ENCODE measurements at regions not wholly inside any gene's neighbourhood (a gene's known extent, or its start where the extent isn't known, plus 50 kb on each side); places are given as distances from the start of the nearest gene placed in this dataset.

DNA sequence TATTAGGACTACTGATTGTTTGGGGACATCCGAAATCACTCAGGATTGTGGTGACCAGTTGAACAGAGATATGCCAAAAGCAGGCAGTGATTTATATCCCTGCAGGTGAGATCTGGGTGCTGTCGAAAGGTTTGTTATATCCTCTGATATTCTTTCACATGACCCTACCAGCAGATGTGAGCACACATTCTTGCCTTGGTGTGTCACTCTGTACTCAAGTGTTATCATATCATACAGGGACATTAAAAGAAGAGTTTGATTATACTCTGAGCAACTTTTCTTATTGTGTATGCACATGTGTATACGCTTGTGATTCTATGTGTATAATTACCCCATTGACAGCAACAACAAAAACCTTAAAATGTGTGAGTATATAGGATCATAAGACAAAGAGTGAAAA, 381.2 kb upstream of the IGFBP7 start:
- no peaks in the 10 kb centered on the region for H3K9me3 ChIP-seq
- WGBS, 3 donors: 82 to 88% (median 86%) methylated on average over 3 of the region's 3 CpGs
- DNase-seq: no peak
- intact Hi-C loops (cut with DNase I): no loop called here
- no peaks in the 10 kb centered on the region for H3K4me1 ChIP-seq (ENCODE audit: insufficient read depth)
- no peaks in the 10 kb centered on the region for H3K27me3 ChIP-seq
- no peak for TF ChIP-seq CTCF (IDR thresholded peaks at IDR 0.05)
- TF ChIP-seq POLR2A (IDR thresholded peaks at IDR 0.05): no peak
- TF ChIP-seq EP300 (IDR thresholded peaks at IDR 0.05): no peak
- no peak overlapping the region for H3K27ac ChIP-seq
- no peak overlapping the region for H3K4me3 ChIP-seq
- H3K36me3 ChIP-seq: no peaks in the 10 kb centered on the region

DNA sequence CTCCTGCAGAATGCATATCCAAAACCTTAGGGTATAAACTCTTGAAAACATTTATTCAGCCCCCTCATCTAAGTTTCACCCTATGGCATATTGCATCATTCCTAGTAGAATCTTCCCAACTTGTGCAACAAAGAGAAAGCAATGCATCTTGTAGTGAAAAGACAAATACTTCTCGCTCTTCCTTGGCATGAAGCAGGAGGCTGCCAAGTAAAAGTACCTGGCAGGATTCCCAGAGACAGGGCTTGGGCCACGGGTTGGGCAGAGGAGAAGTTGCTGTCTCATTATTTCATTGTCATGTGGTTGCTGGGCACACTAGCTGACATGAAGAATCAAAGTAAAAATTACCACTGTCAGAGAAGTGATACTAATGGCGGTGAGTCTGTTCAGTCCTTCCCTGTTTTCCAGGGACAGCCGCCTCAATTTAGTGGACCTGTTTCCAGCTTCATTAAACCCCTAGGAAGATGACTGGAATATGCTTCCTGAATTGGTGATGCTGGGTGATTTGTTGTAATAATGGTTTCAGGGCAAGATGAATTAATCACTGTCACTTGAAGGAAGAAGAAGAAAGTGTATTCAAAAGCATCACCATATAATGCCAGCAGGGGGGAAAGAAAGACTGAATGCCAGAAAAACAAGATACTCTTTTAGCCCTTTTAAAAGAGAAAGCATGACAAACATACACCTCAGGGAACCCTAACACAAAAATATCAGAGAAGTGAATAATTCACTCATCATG, 380.5 kb upstream of the IGFBP7 start:
- H3K4me1 ChIP-seq (ENCODE audit: insufficient read depth): no peaks in the 10 kb centered on the region
- no peaks in the 10 kb centered on the region for H3K36me3 ChIP-seq
- no peak for DNase-seq
- no peak overlapping the region for H3K27ac ChIP-seq
- H3K9me3 ChIP-seq: no peaks in the 10 kb centered on the region
- no peaks in the 10 kb centered on the region for H3K27me3 ChIP-seq
- TF ChIP-seq CTCF (IDR thresholded peaks at IDR 0.05) (no peak), EP300 (IDR thresholded peaks at IDR 0.05) (no peak), POLR2A (IDR thresholded peaks at IDR 0.05) (no peak)
- H3K4me3 ChIP-seq: no peak overlapping the region
- intact Hi-C loops (cut with DNase I): no loop called here
- 64 to 72% (median 69%) methylated on average over 4 of the region's 4 CpGs for WGBS, 3 donors

DNA sequence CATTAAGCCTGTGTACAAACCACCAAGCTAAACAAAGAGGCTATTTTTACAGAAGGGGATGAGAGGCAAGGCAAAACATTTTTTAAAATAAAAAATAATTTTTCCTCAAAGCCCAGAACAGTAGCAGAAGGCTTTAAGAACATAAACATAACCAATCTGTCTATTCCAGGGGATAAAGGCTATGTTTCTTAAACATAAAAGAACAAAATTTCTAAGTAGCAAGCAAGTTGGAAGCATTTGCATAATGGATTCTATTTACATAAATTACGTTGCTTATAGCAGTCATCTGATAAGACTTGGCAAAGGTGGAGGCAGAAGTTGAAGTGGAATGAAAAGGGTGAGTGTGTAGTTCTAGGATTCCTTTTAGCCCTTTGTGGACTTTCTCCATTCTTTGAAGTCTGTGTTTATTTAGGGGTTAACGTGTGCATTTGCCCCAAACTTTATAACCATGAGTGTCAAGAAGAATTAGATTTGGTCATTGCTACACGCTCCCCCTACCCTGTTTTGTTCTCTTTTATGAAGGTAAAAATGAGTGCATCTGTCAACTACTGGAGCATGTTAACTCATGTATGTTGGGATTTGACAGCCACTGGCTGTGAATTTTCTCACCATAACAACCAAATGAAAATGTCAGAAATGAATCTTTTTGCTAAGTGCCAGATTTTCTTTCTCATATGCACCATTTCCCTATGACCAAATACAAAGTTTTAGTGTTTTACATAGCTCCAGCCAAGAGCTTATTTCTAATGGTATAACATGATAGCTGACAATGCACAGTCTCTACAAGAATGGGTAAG, 378.4 kb upstream of the IGFBP7 start:
- no peak for DNase-seq
- 27 to 55% (median 51%) methylated on average over 3 of the region's 3 CpGs for WGBS, 3 donors

GRCh38 chr4:57475424-57475823, 365.2 kb upstream of the IGFBP7 start:
- no peaks in the 10 kb centered on the region for H3K27me3 ChIP-seq
- DNase-seq: no peak
- no peaks in the 10 kb centered on the region for H3K4me1 ChIP-seq (ENCODE audit: insufficient read depth)
- TF ChIP-seq EP300 (IDR thresholded peaks at IDR 0.05) (no peak), POLR2A (IDR thresholded peaks at IDR 0.05) (no peak), CTCF (IDR thresholded peaks at IDR 0.05) (no peak)
- intact Hi-C loops (cut with DNase I): no loop called here
- 75 to 85% (median 78%) methylated on average over 1 of the region's 1 CpG for WGBS, 3 donors
- H3K36me3 ChIP-seq: no peaks in the 10 kb centered on the region
- H3K27ac ChIP-seq: no peak overlapping the region
- no peak overlapping the region for H3K4me3 ChIP-seq
- no peaks in the 10 kb centered on the region for H3K9me3 ChIP-seq

More for the DNA sequence above, 378.4 kb upstream of the IGFBP7 start:
- TF ChIP-seq EP300 (IDR thresholded peaks at IDR 0.05) (no peak), POLR2A (IDR thresholded peaks at IDR 0.05) (no peak), CTCF (IDR thresholded peaks at IDR 0.05) (no peak)
- no peaks in the 10 kb centered on the region for H3K9me3 ChIP-seq
- H3K4me1 ChIP-seq (ENCODE audit: insufficient read depth): no peaks in the 10 kb centered on the region
- H3K36me3 ChIP-seq: no peaks in the 10 kb centered on the region
- no peak overlapping the region for H3K4me3 ChIP-seq
- intact Hi-C loops (cut with DNase I): no loop called here
- no peaks in the 10 kb centered on the region for H3K27me3 ChIP-seq
- no peak overlapping the region for H3K27ac ChIP-seq
